HG03457 (cell line): ENCODE measurements at regions not wholly inside any gene's neighbourhood (a gene's known extent, or its start where the extent isn't known, plus 50 kb on each side); places are given as distances from the start of the nearest gene placed in this dataset.
"Not testable (repeated sequence)": the region's sequence is repeated elsewhere in the genome, so short reads cannot be mapped to it uniquely, and the experiment has no call there.

Experiments
- ATAC-seq: cut with Tn5 transposase; IDR thresholded peaks from one replicate; pipeline ENCODE4 v1.9.1; 2021; ENCODE audit warnings: moderate number of reproducible peaks; ENCODE audit not compliant: unreplicated experiment

- ATAC-seq = no peak
These were observed 299.2 kb downstream of the LRIG3 start for GRCh38 chr12:58621126-58621525.

- no peak for ATAC-seq
These were observed 290.9 kb downstream of the LRIG3 start for GRCh38 chr12:58629376-58629775.

- no peak for ATAC-seq
These were observed 286.8 kb downstream of the LRIG3 start for GRCh38 chr12:58633479-58633878.

GRCh38 chr12:58639318-58639934 lies 280.9 kb downstream of the LRIG3 start:
- ATAC-seq = no peak

- ATAC-seq = no peak
These were observed 280.0 kb downstream of the LRIG3 start for GRCh38 chr12:58640314-58640713.

- no peak for ATAC-seq
These were observed 274.4 kb downstream of the LRIG3 start for GRCh38 chr12:58645946-58646345.

GRCh38 chr12:58647495-58647894 lies 272.8 kb downstream of the LRIG3 start:
- no peak for ATAC-seq

GRCh38 chr12:58648176-58648575 lies 272.1 kb downstream of the LRIG3 start:
- no peak for ATAC-seq

GRCh38 chr12:58651850-58652249 lies 268.5 kb downstream of the LRIG3 start:
- no peak for ATAC-seq

GRCh38 chr12:58654021-58654420 lies 266.3 kb downstream of the LRIG3 start:
- no peak for ATAC-seq

- ATAC-seq = no peak
These were observed 264.9 kb downstream of the LRIG3 start for GRCh38 chr12:58655375-58655774.

GRCh38 chr12:58656254-58657009 lies 263.9 kb downstream of the LRIG3 start:
- ATAC-seq = no peak

GRCh38 chr12:58657190-58657589 lies 263.1 kb downstream of the LRIG3 start:
- no peak for ATAC-seq

GRCh38 chr12:58665375-58665774 lies 254.9 kb downstream of the LRIG3 start:
- ATAC-seq = no peak

GRCh38 chr12:58668233-58668632 lies 252.1 kb downstream of the LRIG3 start:
- no peak for ATAC-seq

- no peak for ATAC-seq
These were observed 251.4 kb downstream of the LRIG3 start for GRCh38 chr12:58668871-58669270.

GRCh38 chr12:58670623-58671022 lies 249.7 kb downstream of the LRIG3 start:
- ATAC-seq = no peak

- no peak for ATAC-seq
These were observed 249.1 kb downstream of the LRIG3 start for GRCh38 chr12:58671196-58671595.

GRCh38 chr12:58673021-58673420 lies 247.3 kb downstream of the LRIG3 start:
- no peak for ATAC-seq

- not testable (repeated sequence) for ATAC-seq
These were observed 242.5 kb downstream of the LRIG3 start for GRCh38 chr12:58677833-58678232.

GRCh38 chr12:58678753-58679152 lies 241.6 kb downstream of the LRIG3 start:
- ATAC-seq = no peak

GRCh38 chr12:58681730-58682129 lies 238.6 kb downstream of the LRIG3 start:
- no peak for ATAC-seq

GRCh38 chr12:58695263-58695662 lies 225.0 kb downstream of the LRIG3 start:
- ATAC-seq = no peak
